Keratinocyte (primary cell): ENCODE measurements at regions not wholly inside any gene's neighbourhood (a gene's known extent, or its start where the extent isn't known, plus 50 kb on each side); places are given as distances from the start of the nearest gene placed in this dataset.
A peak's percentile ranks its signal among the peaks of the same experiment; 100 is the strongest.

Experiments
- DNase-seq: peaks from one replicate; pipeline ENCODE4 v3.0.0-alpha.2; 2011; ENCODE audit warnings: low read depth, missing footprints, low spot score
- FAIRE-seq: peaks from 2 replicates; lab custom pipeline; 2011; peaks lifted over from hg19 to GRCh38; lab: Jason Lieb, UNC
- H2AFZ ChIP-seq: 2 replicates; pipeline ENCODE4 v1.6.0; 2012; ENCODE audit warnings: low read length, control low read depth, inconsistent platforms; ENCODE audit not compliant: control insufficient read depth
- H3K27ac ChIP-seq: 2 replicates; pipeline ENCODE4 v1.5.1; 2011; ENCODE audit warnings: low read length; ENCODE audit not compliant: control insufficient read depth, insufficient read depth
- H3K27me3 ChIP-seq: 3 replicates; pipeline ENCODE4 v1.6.0; 2011; ENCODE audit warnings: low read length; ENCODE audit not compliant: control insufficient read depth, insufficient read depth; ENCODE audit errors: extremely low read depth
- H3K36me3 ChIP-seq, 2 experiments: 2 replicates in 1 of 2; 3 replicates in 1 of 2; pipeline ENCODE4 v1.5.1; 2011; ENCODE audit warnings: low read length in 2 of 2, mild to moderate bottlenecking in 1 of 2; ENCODE audit not compliant: control insufficient read depth in 2 of 2, insufficient read depth in 2 of 2; ENCODE audit errors: extremely low read depth in 1 of 2
- H3K4me1 ChIP-seq: 3 replicates; pipeline ENCODE4 v1.5.1; 2011; ENCODE audit warnings: low read length; ENCODE audit not compliant: control insufficient read depth, insufficient read depth; ENCODE audit errors: extremely low read depth
- H3K4me2 ChIP-seq: 3 replicates; pipeline ENCODE4 v1.6.0; 2011; ENCODE audit warnings: low read depth, low read length; ENCODE audit not compliant: control insufficient read depth, insufficient read depth; ENCODE audit errors: extremely low read depth
- H3K4me3 ChIP-seq, 3 experiments: fragments of 200-600 bp in 1 of 3; sonication (generic) in 1 of 3; 2 replicates in 2 of 3; 3 replicates in 1 of 3; pipeline ENCODE4 v1.5.1; 2011 to 2016; ENCODE audit warnings: low read length in 3 of 3, mild to moderate bottlenecking in 3 of 3, control low read depth in 2 of 3, inconsistent platforms in 1 of 3, low read depth in 1 of 3, mixed read lengths in 1 of 3, mixed run types in 1 of 3, moderate library complexity in 1 of 3; ENCODE audit not compliant: control insufficient read depth in 2 of 3, insufficient read depth in 2 of 3; ENCODE audit errors: extremely low read depth in 1 of 3
- H3K79me2 ChIP-seq: 2 replicates; pipeline ENCODE4 v1.6.0; 2012; ENCODE audit warnings: low read length; ENCODE audit not compliant: control insufficient read depth, insufficient read depth
- H3K9ac ChIP-seq: 3 replicates; pipeline ENCODE4 v1.6.0; 2011; ENCODE audit warnings: low read length; ENCODE audit not compliant: control insufficient read depth, insufficient read depth; ENCODE audit errors: extremely low read depth
- H3K9me1 ChIP-seq: 3 replicates; pipeline ENCODE4 v1.6.0; 2011; ENCODE audit warnings: low read length; ENCODE audit not compliant: control insufficient read depth, insufficient read depth; ENCODE audit errors: extremely low read depth
- H3K9me3 ChIP-seq: 2 replicates; pipeline ENCODE4 v1.5.1; 2012; ENCODE audit warnings: low read depth, low read length; ENCODE audit not compliant: control insufficient read depth
- H4K20me1 ChIP-seq: 3 replicates; pipeline ENCODE4 v1.6.0; 2011; ENCODE audit warnings: low read length; ENCODE audit not compliant: control insufficient read depth, insufficient read depth; ENCODE audit errors: extremely low read depth
- CTCF ChIP-seq, 3 experiments: IDR thresholded peaks in 1 of 3; conservative IDR thresholded peaks in 1 of 3; optimal IDR thresholded peaks in 1 of 3; 2 replicates in 2 of 3; 3 replicates in 1 of 3; pipeline versions ENCODE3 to v1.5.1; 2011; ENCODE audit warnings: low read length in 3 of 3, mild to moderate bottlenecking in 3 of 3, moderate library complexity in 2 of 3, control low read depth in 1 of 3, inconsistent platforms in 1 of 3; ENCODE audit not compliant: insufficient read depth in 2 of 3; ENCODE audit errors: extremely low read depth in 1 of 3
- EZH2 ChIP-seq: IDR thresholded peaks from one replicate; pipeline ENCODE4 v1.6.1; 2012; ENCODE audit warnings: inconsistent platforms, mild to moderate bottlenecking, low read length, moderate library complexity
- dilution Hi-C: fragments of 300-500 bp; cut with MboI; formaldehyde crosslinking; loops from one replicate; pipeline ENCODE4 v1.7.0; 2020; ENCODE audit warnings: low sequenced_read_pairs; ENCODE audit not compliant: extremely low pct_ligation_motif_present

GRCh38 chr12:70121562-70121961, 121.7 kb upstream of the CNOT2 start:
- peak; percentile 1 for DNase-seq
- no peaks in the 10 kb centered on the region for H3K27me3 ChIP-seq
- TF ChIP-seq EZH2: no peak
- no peak for TF ChIP-seq CTCF (optimal IDR thresholded peaks at IDR 0.05 in 1 of 3, IDR thresholded peaks at IDR 0.05 in 1 of 3, conservative IDR thresholded peaks at IDR 0.05 in 1 of 3; ENCODE audit: extremely low read depth in 1 of 3, insufficient read depth in 2 of 3, low read length in 3 of 3)
- no peaks in the 10 kb centered on the region for H3K79me2 ChIP-seq
- no peak overlapping the region for H3K4me3 ChIP-seq
- H3K4me2 ChIP-seq: peak overlapping the region; percentile 47
- peaks cover 14% of the 10 kb centered on the region for H3K4me1 ChIP-seq
- H4K20me1 ChIP-seq: no peaks in the 10 kb centered on the region
- FAIRE-seq: peak; percentile 41
- peak overlapping the region; percentile 45 for H3K27ac ChIP-seq
- H3K9me1 ChIP-seq: no peaks in the 10 kb centered on the region
- H3K9ac ChIP-seq: no peak overlapping the region
- dilution Hi-C loops: no loop called here
- H3K9me3 ChIP-seq: no peaks in the 10 kb centered on the region
- H2AFZ ChIP-seq: no peak overlapping the region
- H3K36me3 ChIP-seq: no peaks in the 10 kb centered on the region

- Histone ChIP-seq H3K9me3 (no peaks in the 10 kb centered on the region), H4K20me1 (no peaks in the 10 kb centered on the region), H3K9me1 (no peaks in the 10 kb centered on the region), H2AFZ (no peak overlapping the region), H3K27ac (no peak overlapping the region), H3K4me2 (no peak overlapping the region), H3K79me2 (no peaks in the 10 kb centered on the region), H3K4me3 (no peak overlapping the region), H3K36me3 (no peaks in the 10 kb centered on the region), H3K9ac (no peak overlapping the region), H3K27me3 (no peaks in the 10 kb centered on the region), H3K4me1 (peaks cover 14% of the 10 kb centered on the region)
- FAIRE-seq (peak; percentile 5), DNase-seq (no peak)
- dilution Hi-C loops: no loop called here
- TF ChIP-seq CTCF (optimal IDR thresholded peaks at IDR 0.05 in 1 of 3, IDR thresholded peaks at IDR 0.05 in 1 of 3, conservative IDR thresholded peaks at IDR 0.05 in 1 of 3; ENCODE audit: extremely low read depth in 1 of 3, insufficient read depth in 2 of 3, low read length in 3 of 3) (no peak), EZH2 (no peak)
Observed at GRCh38 chr12:70122804-70123203, 120.4 kb upstream of the CNOT2 start.
